NCI-H446 treated with DMSO at 0.1 percent for 48 hours (cell line): ENCODE measurements at regions not wholly inside any gene's neighbourhood (a gene's known extent, or its start where the extent isn't known, plus 50 kb on each side); places are given as distances from the start of the nearest gene placed in this dataset.
"Not testable (repeated sequence)": the region's sequence is repeated elsewhere in the genome, so short reads cannot be mapped to it uniquely, and the experiment has no call there.

Source experiments
- DNase-seq: peaks from one replicate; lab custom pipeline; 2025; lab: John Stamatoyannopoulos, UW

GRCh38 chr20:22962567-22963439 is 72.3 kb upstream of the SSTR4 start:
- no peak for DNase-seq

- DNase-seq, result no peak
These were observed 71.5 kb upstream of the SSTR4 start for GRCh38 chr20:22963581-22963980.

GRCh38 chr20:22966787-22967464 is 68.2 kb upstream of the SSTR4 start:
- no peak for DNase-seq

GRCh38 chr20:22967706-22968105 is 67.4 kb upstream of the SSTR4 start:
- not testable (repeated sequence) for DNase-seq

GRCh38 chr20:22969031-22969430 is 66.1 kb upstream of the SSTR4 start:
- DNase-seq, result not testable (repeated sequence)

GRCh38 chr20:22971077-22971476 is 64.0 kb upstream of the SSTR4 start:
- DNase-seq, result not testable (repeated sequence)

GRCh38 chr20:22974354-22974753 is 60.8 kb upstream of the SSTR4 start:
- DNase-seq, result no peak

GRCh38 chr20:22977047-22977785 is 57.9 kb upstream of the SSTR4 start:
- no peak for DNase-seq

GRCh38 chr20:22984008-22984407 is 51.1 kb upstream of the SSTR4 start:
- DNase-seq, result no peak

GRCh38 chr20:22984606-22985005 is 50.5 kb upstream of the SSTR4 start:
- DNase-seq, result no peak

- no peak for DNase-seq
These were observed 49.8 kb upstream of the SSTR4 start for GRCh38 chr20:22985239-22985778.
